ENCODE measurements at regions not wholly inside any gene's neighbourhood (a gene's known extent, or its start where the extent isn't known, plus 50 kb on each side); places are given as distances from the start of the nearest gene placed in this dataset.

DNA sequence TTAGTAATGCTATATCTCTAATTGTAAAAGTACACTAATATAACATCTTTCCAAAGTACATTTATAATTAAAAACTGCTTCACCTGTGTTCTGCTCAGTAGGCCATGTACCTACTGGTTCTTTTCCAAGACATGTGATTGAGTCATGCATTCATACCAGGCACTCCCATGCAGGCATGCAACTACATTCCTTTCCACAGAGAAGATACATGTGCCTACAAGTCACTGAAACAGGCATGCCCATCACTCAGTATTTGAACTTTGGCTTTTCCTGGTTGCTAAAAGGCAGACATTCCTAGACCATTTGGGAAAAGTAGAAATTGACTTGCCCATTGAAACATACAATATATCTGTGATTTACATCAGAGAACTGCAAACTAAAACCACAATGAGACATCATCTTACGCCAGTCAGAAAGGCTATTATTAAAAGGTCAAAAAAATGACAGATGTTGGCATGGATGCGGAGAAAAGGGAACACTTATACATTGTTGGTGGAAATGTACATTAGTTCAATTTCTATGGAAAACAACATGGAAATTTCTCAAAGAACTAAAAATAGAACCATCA lies 148.3 kb upstream of the MOCS2 start:
- H2AFZ ChIP-seq (ENCODE audit: insufficient read depth, low read length, poor library complexity): no peak overlapping the region
- H3K27me3 ChIP-seq (ENCODE audit: insufficient read depth, low read length): no peaks in the 10 kb centered on the region
- no peaks in the 10 kb centered on the region for H3K79me1 ChIP-seq (ENCODE audit: low read length)
- H3K9ac ChIP-seq (ENCODE audit: low read length): no peak overlapping the region
- H4K91ac ChIP-seq (ENCODE audit: low read depth, low read length): no peak overlapping the region
- H3K4me1 ChIP-seq (ENCODE audit: control insufficient read depth in 1 of 2, insufficient read depth in 2 of 2, low read length in 2 of 2): no peaks in the 10 kb centered on the region
- DNase-seq: peak; percentile 63 to 78
- no peaks in the 10 kb centered on the region for H3K9me3 ChIP-seq (ENCODE audit: insufficient read depth, low read depth, low read length)
- H3K18ac ChIP-seq (ENCODE audit: low read length): no peak overlapping the region
- H3K14ac ChIP-seq (ENCODE audit: low read length): no peak overlapping the region
- no peak overlapping the region for H2BK12ac ChIP-seq (ENCODE audit: low read length)
- no peak overlapping the region for H2BK5ac ChIP-seq (ENCODE audit: low read depth, low read length, poor library complexity)
- no peak overlapping the region for H2BK120ac ChIP-seq (ENCODE audit: insufficient read depth, low read length, poor library complexity)
- WGBS (ENCODE audit: extremely low coverage, insufficient coverage, insufficient read length): no CpG with 5 or more reads among the region's 2 CpGs
- H4K8ac ChIP-seq (ENCODE audit: low read depth, low read length): no peak overlapping the region
- no peak overlapping the region for H3K4me3 ChIP-seq (ENCODE audit: low read depth, low read length)
- no peaks in the 10 kb centered on the region for H3K79me2 ChIP-seq (ENCODE audit: control insufficient read depth, insufficient read depth, low read length, poor library complexity)
- no peak overlapping the region for H3K23ac ChIP-seq (ENCODE audit: low read length)
- H3K4me2 ChIP-seq (ENCODE audit: low read length): no peak overlapping the region
- no peaks in the 10 kb centered on the region for H3K36me3 ChIP-seq (ENCODE audit: control insufficient read depth in 1 of 2, insufficient read depth in 2 of 2, low read length in 2 of 2)
- H4K12ac ChIP-seq (ENCODE audit: low read depth, low read length): no peak overlapping the region
- H3K27ac ChIP-seq (ENCODE audit: low read depth, low read length): no peak overlapping the region
- H2AK5ac ChIP-seq (ENCODE audit: low read length): no peak overlapping the region
- no peak overlapping the region for H3K4ac ChIP-seq (ENCODE audit: low read depth, low read length)

GRCh38 chr5:53259176-53259575 lies 149.6 kb upstream of the MOCS2 start:
- Histone ChIP-seq H3K27ac (ENCODE audit: low read depth, low read length) (no peak overlapping the region), H3K79me1 (ENCODE audit: low read length) (no peaks in the 10 kb centered on the region), H3K79me2 (ENCODE audit: control insufficient read depth, insufficient read depth, low read length, poor library complexity) (no peaks in the 10 kb centered on the region), H3K9ac (ENCODE audit: low read length) (no peak overlapping the region), H3K27me3 (ENCODE audit: insufficient read depth, low read length) (no peaks in the 10 kb centered on the region), H2BK12ac (ENCODE audit: low read length) (no peak overlapping the region), H3K4me2 (ENCODE audit: low read length) (no peak overlapping the region), H3K4ac (ENCODE audit: low read depth, low read length) (no peak overlapping the region), H3K9me3 (ENCODE audit: insufficient read depth, low read depth, low read length) (no peaks in the 10 kb centered on the region), H2AFZ (ENCODE audit: insufficient read depth, low read length, poor library complexity) (no peak overlapping the region), H4K8ac (ENCODE audit: low read depth, low read length) (no peak overlapping the region), H2BK5ac (ENCODE audit: low read depth, low read length, poor library complexity) (no peak overlapping the region), H2BK120ac (ENCODE audit: insufficient read depth, low read length, poor library complexity) (no peak overlapping the region), H3K23ac (ENCODE audit: low read length) (no peak overlapping the region), H3K4me3 (ENCODE audit: low read depth, low read length) (no peak overlapping the region), H2AK5ac (ENCODE audit: low read length) (no peak overlapping the region), H3K14ac (ENCODE audit: low read length) (no peak overlapping the region), H3K4me1 (ENCODE audit: control insufficient read depth in 1 of 2, insufficient read depth in 2 of 2, low read length in 2 of 2) (no peaks in the 10 kb centered on the region), H4K12ac (ENCODE audit: low read depth, low read length) (no peak overlapping the region), H3K36me3 (ENCODE audit: control insufficient read depth in 1 of 2, insufficient read depth in 2 of 2, low read length in 2 of 2) (no peaks in the 10 kb centered on the region), H3K18ac (ENCODE audit: low read length) (no peak overlapping the region), H4K91ac (ENCODE audit: low read depth, low read length) (no peak overlapping the region)
- no peak for DNase-seq
- no CpG with 5 or more reads among the region's 1 CpG for WGBS (ENCODE audit: extremely low coverage, insufficient coverage, insufficient read length)

DNA sequence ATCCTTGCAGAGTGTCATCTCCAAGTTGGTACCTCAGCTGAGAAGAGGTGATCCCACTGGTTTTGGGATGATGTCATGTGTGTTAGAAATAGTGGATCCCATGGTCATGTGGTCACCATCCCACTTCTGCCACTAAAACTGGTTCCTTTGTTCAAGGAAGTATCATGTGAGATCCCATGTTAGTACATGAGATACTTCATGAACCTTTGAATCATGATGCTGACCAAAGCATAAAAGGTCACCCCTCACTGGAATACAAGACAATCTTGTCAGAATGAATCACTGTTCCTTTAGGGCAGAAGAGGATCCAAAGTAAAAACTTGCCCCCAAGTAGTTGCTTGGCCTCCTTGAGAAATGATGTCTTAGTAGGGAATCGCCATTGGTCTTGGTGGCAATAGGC lies 150.9 kb upstream of the MOCS2 start:
- H3K4ac ChIP-seq (ENCODE audit: low read depth, low read length): no peak overlapping the region
- no peak overlapping the region for H3K4me3 ChIP-seq (ENCODE audit: low read depth, low read length)
- no peak overlapping the region for H4K12ac ChIP-seq (ENCODE audit: low read depth, low read length)
- no peak overlapping the region for H2BK5ac ChIP-seq (ENCODE audit: low read depth, low read length, poor library complexity)
- H2AK5ac ChIP-seq (ENCODE audit: low read length): no peak overlapping the region
- H3K4me2 ChIP-seq (ENCODE audit: low read length): no peak overlapping the region
- H3K36me3 ChIP-seq (ENCODE audit: control insufficient read depth in 1 of 2, insufficient read depth in 2 of 2, low read length in 2 of 2): no peaks in the 10 kb centered on the region
- no peak overlapping the region for H4K8ac ChIP-seq (ENCODE audit: low read depth, low read length)
- no peak overlapping the region for H3K18ac ChIP-seq (ENCODE audit: low read length)
- no peaks in the 10 kb centered on the region for H3K79me2 ChIP-seq (ENCODE audit: control insufficient read depth, insufficient read depth, low read length, poor library complexity)
- no peaks in the 10 kb centered on the region for H3K9me3 ChIP-seq (ENCODE audit: insufficient read depth, low read depth, low read length)
- no peak overlapping the region for H2BK12ac ChIP-seq (ENCODE audit: low read length)
- no peak overlapping the region for H4K91ac ChIP-seq (ENCODE audit: low read depth, low read length)
- no peaks in the 10 kb centered on the region for H3K4me1 ChIP-seq (ENCODE audit: control insufficient read depth in 1 of 2, insufficient read depth in 2 of 2, low read length in 2 of 2)
- H2AFZ ChIP-seq (ENCODE audit: insufficient read depth, low read length, poor library complexity): no peak overlapping the region
- no peak overlapping the region for H3K9ac ChIP-seq (ENCODE audit: low read length)
- DNase-seq: no peak
- H2BK120ac ChIP-seq (ENCODE audit: insufficient read depth, low read length, poor library complexity): no peak overlapping the region
- no peak overlapping the region for H3K27ac ChIP-seq (ENCODE audit: low read depth, low read length)
- no peaks in the 10 kb centered on the region for H3K79me1 ChIP-seq (ENCODE audit: low read length)
- H3K23ac ChIP-seq (ENCODE audit: low read length): no peak overlapping the region
- no CpG with 5 or more reads among the region's 1 CpG for WGBS (ENCODE audit: extremely low coverage, insufficient coverage, insufficient read length)
- no peak overlapping the region for H3K14ac ChIP-seq (ENCODE audit: low read length)
- H3K27me3 ChIP-seq (ENCODE audit: insufficient read depth, low read length): no peaks in the 10 kb centered on the region

GRCh38 chr5:53261245-53261644 lies 151.7 kb upstream of the MOCS2 start:
- no peaks in the 10 kb centered on the region for H3K9me3 ChIP-seq (ENCODE audit: insufficient read depth, low read depth, low read length)
- no peaks in the 10 kb centered on the region for H3K79me1 ChIP-seq (ENCODE audit: low read length)
- no peaks in the 10 kb centered on the region for H3K36me3 ChIP-seq (ENCODE audit: control insufficient read depth in 1 of 2, insufficient read depth in 2 of 2, low read length in 2 of 2)
- no peak overlapping the region for H4K12ac ChIP-seq (ENCODE audit: low read depth, low read length)
- H3K9ac ChIP-seq (ENCODE audit: low read length): no peak overlapping the region
- no peak overlapping the region for H2AFZ ChIP-seq (ENCODE audit: insufficient read depth, low read length, poor library complexity)
- no peak overlapping the region for H3K23ac ChIP-seq (ENCODE audit: low read length)
- no peak overlapping the region for H3K18ac ChIP-seq (ENCODE audit: low read length)
- no peaks in the 10 kb centered on the region for H3K4me1 ChIP-seq (ENCODE audit: control insufficient read depth in 1 of 2, insufficient read depth in 2 of 2, low read length in 2 of 2)
- H3K4ac ChIP-seq (ENCODE audit: low read depth, low read length): no peak overlapping the region
- H3K4me3 ChIP-seq (ENCODE audit: low read depth, low read length): no peak overlapping the region
- H2BK5ac ChIP-seq (ENCODE audit: low read depth, low read length, poor library complexity): no peak overlapping the region
- no peak overlapping the region for H3K14ac ChIP-seq (ENCODE audit: low read length)
- no peak overlapping the region for H3K4me2 ChIP-seq (ENCODE audit: low read length)
- no peak overlapping the region for H3K27ac ChIP-seq (ENCODE audit: low read depth, low read length)
- DNase-seq: no peak
- H2AK5ac ChIP-seq (ENCODE audit: low read length): no peak overlapping the region
- no peaks in the 10 kb centered on the region for H3K27me3 ChIP-seq (ENCODE audit: insufficient read depth, low read length)
- no peak overlapping the region for H2BK120ac ChIP-seq (ENCODE audit: insufficient read depth, low read length, poor library complexity)
- H3K79me2 ChIP-seq (ENCODE audit: control insufficient read depth, insufficient read depth, low read length, poor library complexity): no peaks in the 10 kb centered on the region
- WGBS (ENCODE audit: extremely low coverage, insufficient coverage, insufficient read length): no CpG with 5 or more reads among the region's 3 CpGs
- H4K91ac ChIP-seq (ENCODE audit: low read depth, low read length): no peak overlapping the region
- no peak overlapping the region for H2BK12ac ChIP-seq (ENCODE audit: low read length)
- H4K8ac ChIP-seq (ENCODE audit: low read depth, low read length): no peak overlapping the region

Measured in trophoblast cell (in vitro differentiated cells and primary cell).